ENCODE measurements at regions not wholly inside any gene's neighbourhood (a gene's known extent, or its start where the extent isn't known, plus 50 kb on each side); places are given as distances from the start of the nearest gene placed in this dataset.
"Not testable (repeated sequence)": the region's sequence is repeated elsewhere in the genome, so short reads cannot be mapped to it uniquely, and the experiment has no call there.

GRCh38 chr2:71961289-71962027 is 186.2 kb downstream of the CYP26B1 start:
- DNase-seq: no peak
- Histone ChIP-seq H3K36me3 (no peaks in the 10 kb centered on the region), H3K4me3 (ENCODE audit: low read depth, low read length) (no peak overlapping the region), H3K9me3 (no peaks in the 10 kb centered on the region), H3K27me3 (no peaks in the 10 kb centered on the region), H3K4me1 (no peaks in the 10 kb centered on the region)
- TF ChIP-seq CTCF (IDR thresholded peaks at IDR 0.05; ENCODE audit: low read depth, low read length): no peak

GRCh38 chr2:71959494-71959893 is 188.2 kb downstream of the CYP26B1 start:
- H3K36me3 ChIP-seq: no peaks in the 10 kb centered on the region
- H3K9me3 ChIP-seq: no peaks in the 10 kb centered on the region
- no peak for DNase-seq
- no peaks in the 10 kb centered on the region for H3K27me3 ChIP-seq
- H3K4me1 ChIP-seq: no peaks in the 10 kb centered on the region
- no peak overlapping the region for H3K4me3 ChIP-seq (ENCODE audit: low read depth, low read length)
- no peak for TF ChIP-seq CTCF (IDR thresholded peaks at IDR 0.05; ENCODE audit: low read depth, low read length)

GRCh38 chr2:71958426-71958825 is 189.2 kb downstream of the CYP26B1 start:
- not testable (repeated sequence) for H3K36me3 ChIP-seq; H3K27me3 ChIP-seq; H3K4me3 ChIP-seq (ENCODE audit: low read depth, low read length); DNase-seq; H3K9me3 ChIP-seq; H3K4me1 ChIP-seq

- Histone ChIP-seq H3K27me3 (no peaks in the 10 kb centered on the region), H3K4me1 (no peaks in the 10 kb centered on the region), H3K9me3 (no peaks in the 10 kb centered on the region), H3K4me3 (ENCODE audit: low read depth, low read length) (no peak overlapping the region), H3K36me3 (no peaks in the 10 kb centered on the region)
- TF ChIP-seq CTCF (IDR thresholded peaks at IDR 0.05; ENCODE audit: low read depth, low read length): no peak
- no peak for DNase-seq
Measured at GRCh38 chr2:71952572-71953188, 195.0 kb downstream of the CYP26B1 start.

GRCh38 chr2:71951718-71952404 is 195.8 kb downstream of the CYP26B1 start:
- H3K4me1 ChIP-seq: no peaks in the 10 kb centered on the region
- H3K36me3 ChIP-seq: no peaks in the 10 kb centered on the region
- H3K27me3 ChIP-seq: no peaks in the 10 kb centered on the region
- no peak for DNase-seq
- no peaks in the 10 kb centered on the region for H3K9me3 ChIP-seq
- TF ChIP-seq CTCF (IDR thresholded peaks at IDR 0.05; ENCODE audit: low read depth, low read length): no peak
- H3K4me3 ChIP-seq (ENCODE audit: low read depth, low read length): no peak overlapping the region

- no peak overlapping the region for H3K4me3 ChIP-seq (ENCODE audit: low read depth, low read length)
- no peak for DNase-seq
- no peaks in the 10 kb centered on the region for H3K4me1 ChIP-seq
- TF ChIP-seq CTCF (IDR thresholded peaks at IDR 0.05; ENCODE audit: low read depth, low read length): no peak
- H3K9me3 ChIP-seq: no peaks in the 10 kb centered on the region
- no peaks in the 10 kb centered on the region for H3K36me3 ChIP-seq
- no peaks in the 10 kb centered on the region for H3K27me3 ChIP-seq
Measured at GRCh38 chr2:71951083-71951468, 196.6 kb downstream of the CYP26B1 start.

Measured in BE2C (cell line).